ENCODE measurements at regions not wholly inside any gene's neighbourhood (a gene's known extent, or its start where the extent isn't known, plus 50 kb on each side); places are given as distances from the start of the nearest gene placed in this dataset.

DNA sequence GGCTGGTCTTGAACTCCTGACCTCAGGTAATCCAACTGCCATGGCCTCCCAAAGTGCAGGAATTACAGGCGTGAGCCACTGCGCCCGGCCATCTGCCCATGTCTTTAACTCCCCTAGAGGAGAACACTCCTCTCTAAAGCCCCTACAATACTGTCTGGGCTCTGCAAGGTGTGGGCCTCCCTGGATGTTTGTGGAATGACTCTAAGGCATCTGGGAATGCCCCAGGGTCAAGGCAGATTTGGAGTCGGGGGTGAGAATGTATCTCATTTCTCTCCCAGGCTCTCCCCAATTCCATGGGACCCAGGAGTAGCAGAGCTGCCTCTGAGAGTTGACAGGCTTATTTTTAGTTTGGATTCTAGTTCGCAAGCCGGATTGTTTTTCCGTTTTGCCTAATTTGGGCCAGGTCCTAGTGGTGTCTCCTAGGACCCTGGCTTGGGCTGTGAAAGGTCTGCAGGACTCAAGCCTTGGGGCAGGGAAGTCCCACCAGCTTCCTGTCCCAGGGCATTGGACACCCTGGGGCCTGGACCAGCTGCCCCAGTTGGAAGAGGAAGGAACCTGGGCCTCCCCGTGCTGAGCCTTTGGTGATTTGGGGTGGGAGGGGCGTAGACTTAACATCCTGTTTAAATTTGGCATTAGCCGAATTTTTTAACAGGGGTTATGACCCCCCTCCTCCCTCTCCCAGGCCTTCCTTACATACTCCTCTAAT, 53.5 kb downstream of the MAGEF1 start:
- TF ChIP-seq FOXK2 (IDR thresholded peaks at IDR 0.05) (no peak), SUZ12 (IDR thresholded peaks at IDR 0.05) (no peak), BHLHE40 (IDR thresholded peaks at IDR 0.05; ENCODE audit: borderline replicate concordance) (no peak), TARDBP (IDR thresholded peaks at IDR 0.05) (no peak), FOXA1 (IDR thresholded peaks at IDR 0.05) (no peak), SP1 (IDR thresholded peaks at IDR 0.05) (no peak)

All from HEK293T (cell line).